ENCODE measurements at regions not wholly inside any gene's neighbourhood (a gene's known extent, or its start where the extent isn't known, plus 50 kb on each side); places are given as distances from the start of the nearest gene placed in this dataset.
"Not testable (repeated sequence)": the region's sequence is repeated elsewhere in the genome, so short reads cannot be mapped to it uniquely, and the experiment has no call there.

- no peak for TF ChIP-seq CTCF (IDR thresholded peaks at IDR 0.05; ENCODE audit: low read depth, low read length)
- Histone ChIP-seq H3K4me3 (no peak overlapping the region), H3K36me3 (no peaks in the 10 kb centered on the region), H3K27me3 (no peaks in the 10 kb centered on the region), H3K4me1 (ENCODE audit: low read depth) (no peaks in the 10 kb centered on the region), H3K27ac (no peak overlapping the region), H3K9me3 (ENCODE audit: low read depth) (no peaks in the 10 kb centered on the region)
- no peak for DNase-seq (ENCODE audit: low read depth in 1 of 2, low spot score in 1 of 2)
Observed at GRCh38 chr7:145471883-145472282, 636.0 kb upstream of the TPK1 start.

DNA sequence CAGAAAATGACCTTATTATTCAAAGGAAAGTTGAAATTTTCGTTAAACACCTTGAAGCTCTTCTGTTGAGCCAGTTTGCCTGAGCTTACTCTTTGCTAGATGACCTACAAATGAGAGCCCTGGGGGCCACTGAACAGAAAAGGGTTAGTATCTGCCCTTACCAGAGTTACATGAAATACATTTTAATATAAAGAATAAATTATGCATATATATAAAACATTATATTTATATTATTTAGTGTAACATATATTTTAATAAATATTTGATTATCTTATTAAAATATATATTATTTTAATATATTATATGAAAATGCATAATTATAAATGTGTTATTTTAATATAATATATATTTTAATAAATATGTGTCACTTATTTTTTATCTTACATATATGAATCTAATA lies 628.4 kb upstream of the TPK1 start:
- no peak for DNase-seq (ENCODE audit: low read depth in 1 of 2, low spot score in 1 of 2)
- H3K4me3 ChIP-seq, result no peak overlapping the region

DNA sequence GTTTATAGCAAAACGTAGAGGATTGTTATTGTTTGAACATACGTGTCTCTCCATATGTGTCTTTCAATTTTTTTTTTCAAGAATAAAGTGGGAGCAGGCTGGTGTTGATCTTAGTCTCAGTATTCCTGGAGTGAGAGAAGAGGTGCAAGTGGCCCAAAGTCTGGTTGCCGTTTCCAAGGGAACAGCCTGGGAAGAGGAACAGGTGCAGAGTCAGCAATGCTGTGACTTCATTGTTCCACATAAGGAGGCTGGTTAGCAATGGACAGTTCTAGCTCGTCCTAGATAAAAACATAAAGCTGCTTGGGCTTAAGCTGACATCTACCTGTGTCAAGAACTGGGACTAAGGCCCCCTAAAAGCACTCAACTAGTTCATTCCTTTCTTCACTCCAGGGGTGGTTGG lies 626.6 kb upstream of the TPK1 start:
- Histone ChIP-seq H3K36me3 (no peaks in the 10 kb centered on the region), H3K9me3 (ENCODE audit: low read depth) (no peaks in the 10 kb centered on the region), H3K27ac (no peak overlapping the region), H3K27me3 (no peaks in the 10 kb centered on the region), H3K4me1 (ENCODE audit: low read depth) (no peaks in the 10 kb centered on the region), H3K4me3 (no peak overlapping the region)
- TF ChIP-seq CTCF (IDR thresholded peaks at IDR 0.05; ENCODE audit: low read depth, low read length), result no peak
- DNase-seq (ENCODE audit: low read depth in 1 of 2, low spot score in 1 of 2), result no peak

More for the DNA sequence above, 628.4 kb upstream of the TPK1 start:
- TF ChIP-seq CTCF (IDR thresholded peaks at IDR 0.05; ENCODE audit: low read depth, low read length), result no peak
- H3K36me3 ChIP-seq, result no peaks in the 10 kb centered on the region
- H3K4me1 ChIP-seq (ENCODE audit: low read depth), result no peaks in the 10 kb centered on the region
- H3K27me3 ChIP-seq, result no peaks in the 10 kb centered on the region
- H3K9me3 ChIP-seq (ENCODE audit: low read depth), result no peaks in the 10 kb centered on the region
- H3K27ac ChIP-seq, result no peak overlapping the region

DNA sequence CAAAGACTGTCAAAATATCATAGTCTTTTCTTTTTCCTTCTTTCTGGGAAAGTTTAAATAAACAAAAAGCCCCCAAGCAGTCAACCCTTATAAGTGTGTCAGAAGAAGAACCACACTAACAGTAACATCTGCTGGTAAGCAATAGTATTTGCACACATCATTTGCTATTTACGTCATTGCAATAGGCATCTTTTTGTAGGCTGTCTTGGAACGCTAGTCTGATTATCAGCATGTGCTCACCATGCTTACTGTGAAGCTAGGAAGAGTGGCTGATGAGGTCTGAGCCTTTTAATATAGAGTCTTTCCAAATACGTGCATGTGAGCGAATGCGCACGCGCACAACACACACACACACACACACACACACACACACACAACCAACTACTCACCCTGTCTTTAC lies 599.0 kb upstream of the TPK1 start:
- H3K4me3 ChIP-seq, result no peak overlapping the region
- no peaks in the 10 kb centered on the region for H3K36me3 ChIP-seq
- no peak overlapping the region for H3K27ac ChIP-seq
- no peak for TF ChIP-seq CTCF (IDR thresholded peaks at IDR 0.05; ENCODE audit: low read depth, low read length)
- no peak for DNase-seq (ENCODE audit: low read depth in 1 of 2, low spot score in 1 of 2)
- no peaks in the 10 kb centered on the region for H3K27me3 ChIP-seq
- H3K4me1 ChIP-seq (ENCODE audit: low read depth), result no peaks in the 10 kb centered on the region
- H3K9me3 ChIP-seq (ENCODE audit: low read depth), result no peaks in the 10 kb centered on the region

DNA sequence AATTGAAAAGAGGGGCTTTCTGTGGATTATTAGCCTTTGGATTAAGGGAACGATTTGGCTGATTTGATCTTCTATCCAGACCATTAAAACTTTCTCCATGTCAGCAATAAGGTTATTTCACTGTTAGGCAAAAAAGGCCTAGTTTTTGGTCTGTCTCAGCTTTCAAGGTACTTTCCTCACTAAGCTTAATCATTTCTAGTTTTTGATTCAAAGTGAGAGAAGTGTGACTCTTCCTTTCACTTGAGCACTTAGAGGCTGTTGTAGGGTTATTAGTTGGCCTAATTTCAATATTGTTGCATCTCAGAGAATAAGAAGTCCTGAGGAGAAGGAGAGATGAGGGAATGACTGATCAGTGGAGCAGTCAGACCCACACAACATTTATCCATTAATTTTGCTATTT lies 596.0 kb upstream of the TPK1 start:
- H3K36me3 ChIP-seq, result no peaks in the 10 kb centered on the region
- no peak overlapping the region for H3K27ac ChIP-seq
- TF ChIP-seq CTCF (IDR thresholded peaks at IDR 0.05; ENCODE audit: low read depth, low read length), result no peak
- H3K27me3 ChIP-seq, result no peaks in the 10 kb centered on the region
- no peak overlapping the region for H3K4me3 ChIP-seq
- no peak for DNase-seq (ENCODE audit: low read depth in 1 of 2, low spot score in 1 of 2)
- H3K9me3 ChIP-seq (ENCODE audit: low read depth), result no peaks in the 10 kb centered on the region
- H3K4me1 ChIP-seq (ENCODE audit: low read depth), result no peaks in the 10 kb centered on the region

- H3K9me3 ChIP-seq (ENCODE audit: low read depth); H3K36me3 ChIP-seq; H3K27me3 ChIP-seq; H3K4me3 ChIP-seq; H3K27ac ChIP-seq; DNase-seq (ENCODE audit: low read depth in 1 of 2, low spot score in 1 of 2); H3K4me1 ChIP-seq (ENCODE audit: low read depth): not testable (repeated sequence)
Observed at GRCh38 chr7:145418481-145418880, 582.6 kb upstream of the TPK1 start.
